WERI-Rb-1 (cell line): ENCODE measurements at regions not wholly inside any gene's neighbourhood (a gene's known extent, or its start where the extent isn't known, plus 50 kb on each side); places are given as distances from the start of the nearest gene placed in this dataset.

ENCODE experiments used
- DNase-seq: peaks from one replicate; pipeline ENCODE4 v3.0.0-alpha.2; 2020
- H3K27ac ChIP-seq: fragments of 250-450 bp; sonication (Bioruptor Pico); 2 replicates; pipeline ENCODE4 v1.5.1; 2020; ENCODE audit warnings: mild to moderate bottlenecking, moderate library complexity
- H3K27me3 ChIP-seq: fragments of 250-450 bp; sonication (Bioruptor Pico); 2 replicates; pipeline ENCODE4 v1.5.1; 2021; ENCODE audit warnings: mild to moderate bottlenecking, low read depth, moderate library complexity; ENCODE audit not compliant: insufficient read depth, severe bottlenecking
- H3K36me3 ChIP-seq: fragments of 250-450 bp; sonication (Bioruptor Pico); 2 replicates; pipeline ENCODE4 v1.5.1; 2020; ENCODE audit warnings: mild to moderate bottlenecking, moderate library complexity
- H3K4me3 ChIP-seq: 2 replicates; pipeline ENCODE4 v1.5.1; 2011; ENCODE audit warnings: low read depth, mild to moderate bottlenecking, control low read depth, low read length
- H3K9me3 ChIP-seq: fragments of 250-450 bp; sonication (Bioruptor Pico); 2 replicates; pipeline ENCODE4 v1.5.1; 2021; ENCODE audit warnings: mild to moderate bottlenecking, moderate library complexity; ENCODE audit not compliant: severe bottlenecking
- CTCF ChIP-seq: IDR thresholded peaks from 2 replicates; pipeline ENCODE4 v1.5.1; 2011; ENCODE audit warnings: low read depth, mild to moderate bottlenecking, control low read depth, inconsistent platforms, low read length

GRCh38 chr5:1672396-1672795 lies 127.2 kb downstream of the MRPL36 start:
- peak; percentile 10; the same call in 1 of the 2 replicates for TF ChIP-seq CTCF
- Histone ChIP-seq H3K4me3 (no peak overlapping the region), H3K27me3 (peaks cover 11% of the 10 kb centered on the region), H3K9me3 (peaks cover 3% of the 10 kb centered on the region), H3K27ac (no peak overlapping the region), H3K36me3 (no peaks in the 10 kb centered on the region)
- DNase-seq: peak; percentile 16

- peaks cover 11% of the 10 kb centered on the region for H3K27me3 ChIP-seq
- H3K27ac ChIP-seq: no peak overlapping the region
- peaks cover 3% of the 10 kb centered on the region for H3K9me3 ChIP-seq
- TF ChIP-seq CTCF: no peak
- DNase-seq: no peak
- no peak overlapping the region for H3K4me3 ChIP-seq
- no peaks in the 10 kb centered on the region for H3K36me3 ChIP-seq
These were observed 128.3 kb downstream of the MRPL36 start for GRCh38 chr5:1671351-1671750.

DNA sequence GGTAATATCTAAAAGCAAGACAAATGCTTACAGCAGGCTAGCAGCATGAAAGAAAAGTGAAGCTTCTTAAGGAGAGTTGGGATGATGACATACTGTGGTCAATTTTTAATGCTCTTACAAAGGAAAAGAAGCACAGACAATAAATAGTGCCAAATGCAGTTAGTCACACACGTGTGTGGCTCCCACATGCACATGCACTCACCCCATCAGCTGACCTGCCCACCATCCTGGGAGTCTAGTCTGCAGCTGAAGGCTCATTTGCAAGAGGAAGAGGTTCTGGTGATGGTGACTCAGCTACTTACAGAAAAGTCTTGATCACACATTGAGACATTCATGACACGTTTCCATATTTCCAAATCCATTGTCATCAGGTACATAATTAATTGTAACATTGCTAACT lies 129.3 kb downstream of the MRPL36 start:
- H3K27me3 ChIP-seq: peaks cover 7% of the 10 kb centered on the region
- no peak for TF ChIP-seq CTCF
- DNase-seq: no peak
- no peaks in the 10 kb centered on the region for H3K36me3 ChIP-seq
- H3K4me3 ChIP-seq: no peak overlapping the region
- H3K9me3 ChIP-seq: peaks cover 3% of the 10 kb centered on the region
- H3K27ac ChIP-seq: no peak overlapping the region

DNA sequence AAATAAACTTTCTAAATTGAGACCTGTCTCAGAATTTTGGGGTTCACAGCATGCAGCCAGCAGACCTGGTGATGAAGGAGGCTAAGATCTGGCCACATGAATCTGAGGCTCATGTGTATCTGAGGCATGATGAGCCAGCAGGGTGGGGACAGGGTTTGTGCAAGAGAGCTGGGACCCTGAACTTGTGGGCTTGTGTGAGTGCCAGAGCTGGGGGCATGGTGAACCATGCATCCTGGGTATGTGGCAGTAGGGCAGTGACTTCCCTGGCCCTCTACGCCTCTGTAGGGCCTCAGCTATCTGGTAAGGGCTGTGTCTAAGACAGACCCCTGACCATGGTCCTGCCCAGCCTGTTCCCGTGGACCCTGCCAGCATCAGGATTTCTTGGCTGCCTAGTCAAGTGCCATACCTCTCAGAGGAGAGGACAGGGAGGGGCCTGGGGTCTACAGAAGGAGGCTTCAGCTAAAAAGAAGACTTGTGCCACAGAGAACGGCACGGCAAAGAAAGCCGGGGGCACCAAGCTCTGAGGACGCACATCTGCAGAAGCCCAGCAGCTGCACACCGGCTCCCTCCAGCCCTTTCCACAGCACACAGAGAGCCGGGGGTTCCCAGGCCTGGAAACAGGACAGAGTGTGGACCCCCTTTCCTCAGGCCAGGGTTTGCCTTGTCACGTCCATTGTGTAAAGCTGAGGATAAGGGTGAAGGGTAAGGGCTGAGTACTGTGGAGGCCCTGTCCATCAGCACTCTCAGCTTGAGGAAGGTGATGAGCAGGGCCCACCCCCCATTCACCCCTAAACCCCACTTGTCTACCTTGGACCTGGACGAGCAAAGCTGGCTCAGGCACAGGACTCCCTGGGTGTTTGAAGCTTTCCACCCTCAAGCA lies 130.1 kb downstream of the MRPL36 start:
- H3K36me3 ChIP-seq: no peaks in the 10 kb centered on the region
- H3K4me3 ChIP-seq: no peak overlapping the region
- no peak for DNase-seq
- H3K9me3 ChIP-seq: peaks cover 3% of the 10 kb centered on the region
- H3K27me3 ChIP-seq: no peaks in the 10 kb centered on the region
- H3K27ac ChIP-seq: no peak overlapping the region
- TF ChIP-seq CTCF: no peak

- TF ChIP-seq CTCF: peak; percentile 61
- Histone ChIP-seq H3K27ac (no peak overlapping the region), H3K27me3 (no peaks in the 10 kb centered on the region), H3K4me3 (no peak overlapping the region), H3K36me3 (no peaks in the 10 kb centered on the region), H3K9me3 (peaks cover 3% of the 10 kb centered on the region)
- DNase-seq: peak; percentile 64
These were observed 131.4 kb downstream of the MRPL36 start for GRCh38 chr5:1668141-1668721.
